HL-60 (cell line): ENCODE measurements at regions not wholly inside any gene's neighbourhood (a gene's known extent, or its start where the extent isn't known, plus 50 kb on each side); places are given as distances from the start of the nearest gene placed in this dataset.

Experiments
- CTCF ChIP-seq: IDR thresholded peaks from one replicate; pipeline ENCODE4 v1.5.1; 2011; ENCODE audit warnings: low read length, control low read depth, inconsistent platforms; ENCODE audit not compliant: insufficient read depth
- POLR2AphosphoS5 ChIP-seq: IDR thresholded peaks from 2 replicates; pipeline ENCODE4 v1.6.1; 2012; ENCODE audit warnings: low read depth

GRCh38 chr3:96538186-96538585, 276.2 kb upstream of the EPHA6 start:
- no peak for TF ChIP-seq CTCF
- TF ChIP-seq POLR2AphosphoS5 = no peak
